Ascending aorta (tissue), 2 donors: ENCODE measurements at regions not wholly inside any gene's neighbourhood (a gene's known extent, or its start where the extent isn't known, plus 50 kb on each side); places are given as distances from the start of the nearest gene placed in this dataset.

Experiments
- DNase-seq, 2 donors: peaks; one replicate each; pipeline ENCODE4 v3.0.0-alpha.2; 2019; ENCODE audit warnings: low spot score in 2 of 2
- H3K27ac ChIP-seq, 2 donors: fragments of 200-600 bp; sonication (generic); one replicate each; pipeline ENCODE4 v1.5.1; 2016 to 2017; ENCODE audit warnings: mild to moderate bottlenecking in 1 of 2
- H3K27me3 ChIP-seq: fragments of 200-600 bp; sonication (generic); one replicate; pipeline ENCODE4 v1.5.1; 2017
- H3K36me3 ChIP-seq, 2 donors: fragments of 200-600 bp; sonication (generic); one replicate each; pipeline ENCODE4 v1.5.1; 2016
- H3K4me1 ChIP-seq, 2 donors: fragments of 200-600 bp; sonication (generic); one replicate each; pipeline ENCODE4 v1.5.1; 2016 to 2017; ENCODE audit warnings: mild to moderate bottlenecking in 1 of 2
- H3K4me3 ChIP-seq, 2 donors: fragments of 200-600 bp; sonication (generic); one replicate each; pipeline ENCODE4 v1.5.1; 2016 to 2017; ENCODE audit warnings: mild to moderate bottlenecking in 1 of 2
- H3K9me3 ChIP-seq, 2 donors: fragments of 200-600 bp; sonication (generic); one replicate each; pipeline ENCODE4 v1.5.1; 2016
- CTCF ChIP-seq, 3 experiments: fragments of 200-600 bp in 2 of 3; fragments of 450-650 bp in 1 of 3; sonication (generic) in 2 of 3; IDR thresholded peaks; one replicate each; pipeline ENCODE4 v1.5.1; 2016 to 2019; ENCODE audit warnings: antibody characterized with exemption in 3 of 3, mild to moderate bottlenecking in 1 of 3, moderate library complexity in 1 of 3
- intact Hi-C: fragments of 100-400 bp; cut with DNase I; formaldehyde crosslinking; loops from one replicate; pipeline ENCODE4 v1.15.1; 2023

DNA sequence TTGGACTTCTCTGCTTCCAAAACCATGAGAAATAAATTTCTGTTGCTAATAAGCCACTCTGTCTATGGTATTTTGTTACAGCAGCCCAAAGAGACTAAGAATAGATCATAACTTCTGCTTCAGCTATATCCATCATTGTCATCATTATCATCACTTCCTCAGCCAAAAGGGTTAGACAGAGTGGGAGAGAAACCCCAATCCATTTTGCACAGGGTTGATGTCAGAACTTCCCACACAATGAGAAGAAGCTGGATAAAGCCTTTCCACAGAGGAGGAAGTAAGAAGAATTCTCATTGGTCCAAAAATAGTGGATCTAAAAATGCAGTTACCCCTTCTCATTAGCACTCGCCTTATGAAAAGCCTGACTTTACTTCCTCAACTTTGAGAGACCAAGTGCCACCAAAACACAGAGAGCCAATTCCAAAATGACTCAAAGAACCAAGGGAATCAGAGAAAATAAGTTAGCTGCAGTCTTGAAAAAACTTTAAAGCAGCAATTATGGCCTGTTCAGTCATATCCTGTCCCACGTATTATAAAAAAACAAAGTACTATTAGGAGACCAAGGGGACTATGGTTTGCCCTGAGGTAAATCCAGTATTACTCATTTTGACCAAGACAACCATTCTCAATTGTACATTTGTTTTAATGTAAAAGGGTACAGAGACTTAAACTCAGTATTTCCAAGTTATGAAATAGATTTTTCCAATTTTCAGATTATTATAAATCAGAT lies 80.2 kb downstream of the WNT5A start:
- Histone ChIP-seq H3K4me3 (no peak overlapping the region), H3K4me1 (no peaks in the 10 kb centered on the region), H3K27ac (no peak overlapping the region), H3K27me3 (no peaks in the 10 kb centered on the region), H3K9me3 (no peaks in the 10 kb centered on the region), H3K36me3 (no peaks in the 10 kb centered on the region)
- no peak for TF ChIP-seq CTCF (IDR thresholded peaks at IDR 0.05)
- no peak for DNase-seq
- intact Hi-C loops: no loop called here

GRCh38 chr3:55405436-55405835 lies 81.7 kb downstream of the WNT5A start:
- Histone ChIP-seq H3K27ac (no peak overlapping the region), H3K4me3 (no peak overlapping the region), H3K27me3 (no peaks in the 10 kb centered on the region), H3K4me1 (no peaks in the 10 kb centered on the region), H3K36me3 (no peaks in the 10 kb centered on the region), H3K9me3 (no peaks in the 10 kb centered on the region)
- no peak for DNase-seq
- TF ChIP-seq CTCF (IDR thresholded peaks at IDR 0.05): no peak
- intact Hi-C loops: no loop called here

DNA sequence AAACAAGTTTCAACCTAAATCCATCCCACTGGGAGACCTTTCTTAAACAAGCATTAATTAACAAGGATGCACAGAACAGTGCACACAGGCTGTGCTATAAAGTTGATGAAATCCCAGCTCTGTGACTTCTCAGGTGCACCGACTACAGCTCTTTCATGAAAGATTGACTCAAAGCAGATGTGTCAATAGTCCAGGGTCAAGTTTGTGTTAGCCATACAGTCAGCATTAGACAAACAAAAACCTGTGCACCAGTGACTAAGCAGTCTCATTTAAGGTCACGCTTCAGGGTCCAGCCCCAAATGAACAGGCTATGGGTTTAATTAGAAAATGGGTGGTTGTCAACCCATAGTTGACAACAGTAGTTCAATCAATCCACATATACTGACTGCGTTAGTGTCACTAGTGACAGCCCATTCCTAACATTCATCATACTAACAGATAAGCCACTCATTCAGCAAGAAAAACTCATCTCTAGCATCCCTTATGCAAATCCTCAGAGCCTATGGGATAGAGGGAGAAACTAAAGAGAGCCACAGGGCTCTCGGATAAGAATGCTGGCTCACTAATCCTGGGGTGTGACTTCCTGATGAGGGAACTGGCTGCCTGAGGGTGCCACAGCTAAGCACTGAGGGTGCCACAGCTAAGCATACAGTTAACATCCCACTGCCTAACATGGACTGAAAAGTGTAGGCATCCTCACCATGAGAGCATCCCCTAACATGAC lies 84.1 kb downstream of the WNT5A start:
- H3K9me3 ChIP-seq: no peaks in the 10 kb centered on the region
- H3K4me1 ChIP-seq: no peaks in the 10 kb centered on the region
- H3K4me3 ChIP-seq: no peak overlapping the region
- intact Hi-C loops: no loop called here
- no peaks in the 10 kb centered on the region for H3K27me3 ChIP-seq
- H3K27ac ChIP-seq: no peak overlapping the region
- no peak for DNase-seq
- no peak for TF ChIP-seq CTCF (IDR thresholded peaks at IDR 0.05)
- no peaks in the 10 kb centered on the region for H3K36me3 ChIP-seq

- Histone ChIP-seq H3K27ac (no peak overlapping the region), H3K27me3 (no peaks in the 10 kb centered on the region)
- no peak for TF ChIP-seq CTCF (IDR thresholded peaks at IDR 0.05)
Observed at GRCh38 chr3:55380561-55380960, 106.5 kb downstream of the WNT5A start.

DNA sequence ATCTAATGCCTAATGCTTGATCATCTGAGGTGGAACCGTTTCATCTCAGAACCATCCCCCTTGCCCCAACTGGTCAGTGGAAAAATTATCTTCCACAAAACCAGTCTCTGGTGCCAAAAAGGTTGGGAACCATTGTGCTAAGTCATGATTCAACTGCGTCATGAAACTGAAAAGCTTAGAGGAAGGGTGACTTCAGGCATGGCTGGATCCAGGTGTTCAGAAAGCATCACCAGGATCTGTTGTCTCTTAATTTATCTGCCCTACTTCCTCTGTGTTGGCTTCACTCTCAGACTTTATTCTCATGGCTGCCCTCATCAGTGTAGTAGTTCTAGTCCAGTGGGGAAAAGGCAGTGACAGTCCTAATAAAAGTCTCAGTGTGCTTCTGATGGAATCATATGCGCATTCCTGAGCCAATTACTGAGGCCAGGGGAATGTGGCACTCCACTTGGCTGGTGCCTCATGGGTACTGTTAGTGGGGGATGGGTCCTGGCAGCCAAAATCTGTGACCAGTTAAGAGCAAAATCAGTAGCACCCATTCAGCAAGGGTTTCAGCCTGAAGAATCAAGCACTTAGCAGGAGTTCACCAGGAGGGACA lies 110.3 kb downstream of the WNT5A start:
- no peak for TF ChIP-seq CTCF (IDR thresholded peaks at IDR 0.05)
- no peaks in the 10 kb centered on the region for H3K4me1 ChIP-seq

More at GRCh38 chr3:55380561-55380960, 106.5 kb downstream of the WNT5A start:
- intact Hi-C loops: no loop called here
- no peak for DNase-seq
- no peaks in the 10 kb centered on the region for H3K4me1 ChIP-seq
- no peaks in the 10 kb centered on the region for H3K36me3 ChIP-seq
- no peak overlapping the region for H3K4me3 ChIP-seq
- H3K9me3 ChIP-seq: no peaks in the 10 kb centered on the region

More for the DNA sequence above, 110.3 kb downstream of the WNT5A start:
- Histone ChIP-seq H3K27ac (no peak overlapping the region), H3K27me3 (no peaks in the 10 kb centered on the region), H3K9me3 (no peaks in the 10 kb centered on the region), H3K36me3 (no peaks in the 10 kb centered on the region), H3K4me3 (no peak overlapping the region)
- intact Hi-C loops: no loop called here
- DNase-seq: no peak
